ENCODE measurements at regions not wholly inside any gene's neighbourhood (a gene's known extent, or its start where the extent isn't known, plus 50 kb on each side); places are given as distances from the start of the nearest gene placed in this dataset.

DNA sequence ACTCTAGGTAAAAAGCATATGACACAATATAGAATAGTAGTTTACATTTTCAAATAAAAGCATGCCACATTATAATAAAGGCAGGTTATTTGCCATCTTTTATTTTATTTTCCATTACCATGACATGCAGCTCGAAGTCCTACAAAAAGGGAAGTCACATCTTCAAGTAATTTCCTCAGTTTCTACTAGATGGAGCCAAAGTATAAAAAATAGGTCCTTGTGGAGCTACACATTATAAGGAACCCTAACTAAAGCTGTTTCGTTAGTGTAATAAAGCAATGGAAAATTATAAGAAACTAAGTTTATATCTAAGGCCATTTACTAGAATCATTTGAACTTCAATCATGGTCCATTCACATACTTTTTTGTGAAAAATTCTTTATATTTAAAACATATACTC is 674.5 kb downstream of the KCNJ3 start:
- no peak for DNase-seq

DNA sequence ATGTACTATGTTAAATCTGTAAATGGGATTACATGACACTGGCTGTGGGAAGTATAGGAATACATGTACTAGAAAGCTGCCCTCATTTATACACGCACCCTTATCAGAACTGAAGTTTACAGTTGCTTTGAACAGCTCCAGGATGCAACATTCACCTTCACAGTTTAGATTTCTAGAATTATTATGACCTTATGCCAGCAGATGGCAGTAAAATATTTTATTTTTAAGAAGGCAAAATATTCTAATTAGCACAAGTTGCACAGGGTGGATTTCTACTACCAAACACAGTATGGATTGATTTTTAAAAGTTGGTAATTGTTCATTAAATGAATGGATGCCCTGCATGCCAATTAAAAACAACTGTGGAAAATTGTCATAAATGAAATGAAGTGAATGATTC is 670.4 kb downstream of the KCNJ3 start:
- DNase-seq = no peak

DNA sequence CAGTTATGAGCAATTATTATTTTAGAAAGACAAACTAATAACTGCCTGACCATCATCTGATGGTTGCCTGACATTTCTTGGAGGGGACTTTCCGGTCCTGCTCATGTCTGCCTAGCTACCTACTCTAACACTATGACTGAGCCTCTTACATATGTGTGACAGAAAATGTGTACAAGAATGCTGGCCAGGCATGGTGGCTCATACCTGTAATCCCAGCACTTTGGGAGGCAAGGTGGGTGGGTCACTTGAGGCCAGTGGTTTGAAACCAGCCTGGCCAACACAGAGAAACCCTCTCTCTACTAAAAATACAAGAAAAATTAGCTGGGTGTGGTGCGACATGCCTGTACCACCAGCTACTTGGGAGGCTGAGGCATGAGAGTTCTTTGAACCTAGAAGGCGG is 666.3 kb downstream of the KCNJ3 start:
- DNase-seq = no peak

DNA sequence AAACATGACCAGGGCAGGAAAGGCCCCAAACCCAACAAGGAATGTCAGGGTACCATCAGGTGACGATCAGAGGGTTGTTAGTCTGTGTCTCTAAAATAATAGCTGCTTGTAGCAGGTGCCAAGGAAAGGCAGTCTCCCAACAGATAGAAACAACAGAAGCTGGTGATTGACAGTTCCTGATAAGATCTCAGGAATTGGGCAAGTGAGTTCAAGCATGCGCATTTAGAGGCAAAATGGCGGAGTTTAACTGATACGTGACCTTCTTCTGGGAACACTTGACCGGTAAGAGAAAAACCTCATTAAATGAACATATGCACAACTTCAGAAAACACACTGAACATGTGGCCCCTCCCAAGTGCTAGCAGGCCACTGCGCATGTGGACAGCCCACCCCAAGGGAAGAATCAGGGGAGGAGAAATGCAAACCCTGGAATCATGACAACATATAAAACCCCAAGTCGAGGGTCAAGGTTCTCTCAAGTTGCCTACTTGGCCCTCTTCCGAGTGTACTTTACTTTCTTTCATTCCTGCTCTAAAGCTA is 664.9 kb downstream of the KCNJ3 start:
- DNase-seq = no peak

DNA sequence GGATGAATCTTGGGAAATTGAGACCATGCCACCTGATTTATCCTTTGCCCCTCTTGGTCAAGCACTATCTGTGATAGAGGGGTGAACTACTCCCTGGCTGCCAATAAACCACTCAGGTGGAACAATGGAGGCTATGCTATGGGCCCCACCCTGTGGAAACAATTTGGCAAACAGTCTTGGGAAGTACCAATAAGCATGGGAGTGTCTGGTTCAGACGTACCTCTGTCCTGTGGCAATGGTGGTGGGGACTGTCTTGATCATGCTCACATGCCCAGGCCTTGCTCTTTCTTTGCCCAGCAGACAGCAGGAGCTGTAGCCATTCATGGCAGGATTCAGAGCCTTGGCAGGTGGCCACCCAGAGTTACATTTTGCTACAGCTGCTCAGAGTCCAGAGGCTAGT is 658.7 kb downstream of the KCNJ3 start:
- no peak for DNase-seq

DNA sequence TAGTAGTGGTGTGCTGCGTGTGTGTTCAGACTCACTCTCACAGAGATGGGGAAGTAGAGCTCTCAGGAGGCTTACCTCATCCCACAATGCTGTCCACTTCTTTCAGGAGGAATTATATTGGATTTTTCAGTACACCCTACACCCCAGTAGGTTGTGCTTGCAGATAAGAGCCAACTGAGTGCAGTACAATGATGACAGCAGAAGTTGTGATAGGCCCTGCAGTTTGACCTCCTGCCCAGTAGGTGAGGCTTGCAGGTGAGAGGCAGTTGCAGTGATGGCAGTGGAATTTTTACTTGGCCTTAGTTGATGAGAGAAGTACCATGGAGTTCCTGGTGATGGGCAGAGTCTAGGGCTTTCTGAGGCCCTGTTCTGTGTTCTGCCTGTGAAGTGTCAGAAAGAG is 657.8 kb downstream of the KCNJ3 start:
- DNase-seq = no peak

DNA sequence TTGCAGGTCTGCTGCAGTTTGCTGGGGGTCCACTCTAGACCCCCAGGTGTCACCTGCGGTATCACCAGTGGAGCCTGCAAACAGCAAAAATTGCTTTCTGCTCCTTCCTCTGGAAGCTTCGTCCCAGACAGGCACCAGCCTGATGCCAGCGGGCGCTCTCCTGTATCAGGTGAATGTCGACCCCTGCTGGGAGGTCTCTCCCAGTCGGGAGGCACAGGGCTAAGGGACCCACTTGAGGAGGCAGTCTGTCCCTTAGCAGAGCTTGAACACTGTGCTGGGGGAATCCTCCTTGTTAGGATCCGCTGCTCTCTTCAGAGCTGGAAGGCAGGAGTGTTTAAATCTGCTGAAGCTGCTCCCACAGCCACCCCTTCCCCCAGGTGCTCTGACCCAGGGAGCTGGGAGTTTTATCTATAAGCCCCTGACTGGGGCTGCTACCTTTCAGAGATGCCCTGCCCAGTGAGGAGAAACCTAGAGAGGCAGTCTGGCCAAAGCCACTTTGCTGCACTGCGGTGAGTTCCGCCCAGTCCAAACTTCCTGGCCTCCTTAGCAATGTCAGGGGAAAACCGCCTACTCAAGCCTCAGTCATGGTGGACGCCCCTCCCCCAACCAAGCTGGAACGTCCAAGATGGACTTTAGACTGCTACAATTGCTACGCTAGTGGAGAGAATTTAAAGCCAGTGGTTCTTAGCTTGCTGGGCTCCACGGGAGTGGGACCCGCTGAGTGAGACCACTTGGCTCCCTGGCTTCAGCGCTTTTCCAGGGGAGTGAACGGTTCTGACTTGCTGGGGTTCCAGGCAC is 652.5 kb downstream of the KCNJ3 start:
- DNase-seq = no peak

DNA sequence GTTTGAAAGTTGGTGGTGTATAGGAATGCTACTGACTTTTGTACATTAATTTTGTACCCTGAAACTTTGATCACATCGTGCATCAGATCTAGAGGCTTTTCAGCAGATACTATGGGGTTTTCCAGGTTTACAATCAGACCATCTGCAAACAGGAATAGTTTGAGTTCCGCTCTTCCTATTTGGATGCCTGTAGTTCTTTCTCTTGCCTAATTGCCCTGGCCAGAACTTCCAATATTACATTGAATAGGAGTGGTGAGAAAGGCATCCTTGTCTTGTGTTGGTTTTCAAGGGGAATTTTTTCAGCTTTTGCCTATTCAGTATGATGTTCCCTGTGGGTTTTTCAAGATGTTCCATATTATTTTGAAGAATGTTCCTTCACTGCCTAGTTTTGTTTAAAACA is 633.5 kb downstream of the KCNJ3 start:
- no peak for DNase-seq

DNA sequence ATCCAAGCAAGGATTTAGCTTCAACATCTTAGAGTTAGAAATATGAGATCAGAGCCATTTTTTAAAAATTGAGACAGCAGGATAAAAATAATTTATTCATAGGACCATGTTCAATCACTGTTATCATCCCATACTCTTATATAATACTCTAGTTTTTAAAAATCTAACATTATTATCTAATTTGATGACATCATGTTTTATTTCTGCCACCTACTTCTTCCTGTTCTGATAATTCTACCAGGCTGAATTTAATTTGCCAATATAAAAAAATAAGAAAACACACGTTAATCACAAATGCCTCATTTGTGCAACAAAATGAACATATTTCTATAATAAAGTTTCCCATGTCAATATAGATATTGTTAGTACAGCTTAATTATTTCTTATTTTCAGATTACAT is 621.7 kb downstream of the KCNJ3 start:
- DNase-seq = no peak

DNA sequence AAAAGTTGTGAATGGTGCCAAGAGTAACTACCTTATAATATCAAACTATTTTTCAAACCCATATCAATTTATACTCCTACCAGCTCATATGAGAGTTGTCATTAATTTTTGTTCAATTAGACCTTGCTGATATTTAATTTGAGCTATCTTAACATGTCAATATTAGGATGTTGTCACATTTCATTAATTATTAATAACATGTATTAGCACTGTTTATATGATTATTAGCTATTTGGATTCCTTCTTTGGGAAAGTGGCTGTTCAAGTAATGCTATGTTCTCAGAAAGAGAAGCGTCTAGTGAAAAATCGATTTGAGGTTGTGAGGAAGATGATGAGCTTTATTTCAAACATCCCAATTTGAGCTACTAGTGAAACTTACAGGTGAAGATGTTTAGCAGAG is 620.2 kb downstream of the KCNJ3 start:
- no peak for DNase-seq

DNA sequence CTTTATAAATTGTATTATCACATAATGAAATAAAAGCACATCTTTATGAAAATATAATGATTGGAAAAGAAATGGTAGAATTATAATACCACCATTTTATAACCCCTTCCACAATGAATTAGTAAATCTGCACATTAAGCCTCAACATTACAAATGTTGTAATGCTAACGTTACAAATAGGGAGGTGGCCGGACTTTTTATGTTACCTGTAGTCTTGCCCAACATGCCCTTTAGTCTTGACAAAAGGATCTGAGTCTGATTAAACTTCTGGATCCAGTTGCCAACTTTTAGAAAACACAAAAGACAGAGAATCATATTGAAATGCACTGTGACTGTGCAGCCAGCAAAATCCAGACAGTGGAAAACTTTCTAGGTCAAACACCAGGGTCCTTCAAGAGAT is 617.3 kb downstream of the KCNJ3 start:
- no peak for DNase-seq

DNA sequence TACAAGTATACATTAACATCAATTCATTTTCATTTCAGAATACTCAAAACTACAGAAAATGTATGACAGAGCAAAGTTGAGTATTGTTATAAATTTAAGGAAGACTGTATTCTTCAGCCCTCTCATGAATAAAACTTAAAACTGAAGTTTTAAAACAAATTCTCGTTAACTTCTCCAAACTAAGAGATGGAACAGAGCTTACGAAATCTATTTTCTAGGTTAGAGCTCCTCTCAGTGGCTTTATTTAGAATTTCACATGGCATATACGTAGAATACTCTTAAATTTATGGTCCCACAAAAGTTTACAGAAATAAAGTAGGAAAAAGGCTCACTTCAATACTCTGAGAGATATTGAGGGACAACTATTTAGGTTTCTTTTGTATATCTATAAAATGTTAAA is 612.1 kb downstream of the KCNJ3 start:
- DNase-seq = no peak

DNA sequence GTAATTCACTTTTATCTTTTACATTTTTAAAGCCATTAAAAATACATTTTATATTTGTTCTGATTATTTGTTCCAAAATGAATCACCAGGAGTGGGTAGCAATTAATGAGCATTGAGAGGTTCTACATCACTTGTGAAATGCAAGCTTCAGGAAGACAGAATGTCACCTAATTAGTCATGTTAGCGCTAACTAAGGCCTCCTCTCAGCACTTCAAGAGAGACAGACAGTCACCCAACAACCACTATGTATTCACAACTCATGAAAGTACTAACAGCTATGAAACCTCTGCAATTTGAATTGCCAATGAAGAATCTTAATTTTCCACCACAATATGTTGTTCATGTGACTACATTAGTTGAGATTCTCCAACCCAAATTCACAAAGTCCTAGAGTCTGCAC is 611.0 kb downstream of the KCNJ3 start:
- no peak for DNase-seq

DNA sequence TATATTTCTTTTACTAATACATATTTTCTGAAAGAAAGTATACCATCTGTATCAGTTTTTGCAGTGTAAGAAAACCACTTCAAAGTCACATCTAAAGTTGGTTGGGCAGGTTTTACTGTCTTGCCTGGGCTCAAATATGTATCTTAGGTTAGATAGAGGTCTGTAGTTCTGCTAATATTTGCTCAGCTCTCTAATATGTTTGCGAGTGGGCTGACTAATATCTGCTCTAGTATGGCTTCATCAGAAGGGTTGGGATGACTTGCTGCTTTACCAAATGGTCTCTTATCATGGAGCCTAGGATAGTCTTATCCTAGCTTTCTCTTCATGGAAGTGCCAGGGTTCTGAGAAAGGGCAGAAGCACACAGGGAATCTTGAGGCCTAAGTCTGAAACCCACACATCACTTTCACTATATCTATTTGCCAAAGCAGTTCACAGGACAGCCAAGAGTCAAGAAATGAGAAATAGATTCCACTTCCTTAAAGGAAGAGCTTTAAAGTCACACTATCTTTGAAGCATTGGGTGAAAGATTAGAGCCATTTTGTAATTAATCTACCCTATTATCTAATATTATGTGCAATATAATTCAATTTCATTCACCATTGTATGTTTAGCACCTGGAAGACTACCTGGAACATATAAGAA is 610.0 kb downstream of the KCNJ3 start:
- DNase-seq = no peak

DNA sequence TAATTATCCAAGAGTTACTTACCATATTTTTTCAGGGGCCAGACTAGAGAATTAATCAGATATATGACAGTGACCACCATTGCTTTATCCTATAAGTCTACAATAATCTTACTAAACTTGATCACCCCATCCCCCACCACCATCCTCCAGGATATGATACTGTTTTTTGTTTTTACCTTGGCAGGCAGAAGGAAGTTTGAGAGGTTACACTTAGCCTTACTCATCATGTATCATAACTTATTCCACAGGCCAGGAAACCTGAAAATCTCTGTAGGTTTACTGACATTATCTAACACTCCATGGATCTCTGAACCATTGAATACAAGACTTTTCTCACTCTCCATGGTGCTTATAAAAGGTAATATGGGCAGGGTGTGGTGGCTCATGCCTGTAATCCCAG is 602.7 kb downstream of the KCNJ3 start:
- no peak for DNase-seq

DNA sequence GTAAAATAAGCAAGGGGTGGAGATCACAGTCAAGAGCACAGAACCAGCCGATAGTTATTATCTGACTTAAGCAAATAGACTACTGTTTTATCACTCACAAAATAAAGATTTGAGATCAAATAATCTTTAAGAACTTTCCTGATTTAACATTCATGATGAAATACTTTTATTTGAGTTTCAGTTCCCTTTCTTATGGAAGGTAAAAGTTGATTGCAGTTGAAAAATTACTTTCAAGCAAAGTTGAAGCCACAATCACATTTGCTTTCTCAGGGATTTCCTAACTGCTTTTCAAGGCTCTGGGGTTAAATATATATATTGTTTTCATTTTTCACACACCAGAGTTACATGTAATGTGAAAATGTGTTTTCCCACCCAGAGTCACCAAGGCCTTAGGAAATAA is 599.5 kb downstream of the KCNJ3 start:
- no peak for DNase-seq

DNA sequence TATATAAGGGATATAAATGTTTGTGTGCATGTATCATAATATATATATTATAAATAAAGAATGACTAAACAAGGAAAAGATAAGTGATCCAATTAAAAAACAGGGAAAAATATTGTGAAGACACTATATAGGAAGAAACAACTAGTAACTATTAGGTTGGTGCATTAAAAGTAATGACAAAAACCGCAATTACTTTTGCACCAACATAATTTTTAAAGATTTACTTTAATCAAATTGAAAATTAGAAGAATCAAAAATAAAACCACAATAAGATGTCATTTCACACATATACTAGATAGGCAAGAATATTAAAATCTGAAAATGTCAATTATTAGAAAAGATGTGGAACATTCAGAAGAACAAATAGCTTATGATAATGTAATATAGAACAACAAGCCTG is 595.9 kb downstream of the KCNJ3 start:
- no peak for DNase-seq

DNA sequence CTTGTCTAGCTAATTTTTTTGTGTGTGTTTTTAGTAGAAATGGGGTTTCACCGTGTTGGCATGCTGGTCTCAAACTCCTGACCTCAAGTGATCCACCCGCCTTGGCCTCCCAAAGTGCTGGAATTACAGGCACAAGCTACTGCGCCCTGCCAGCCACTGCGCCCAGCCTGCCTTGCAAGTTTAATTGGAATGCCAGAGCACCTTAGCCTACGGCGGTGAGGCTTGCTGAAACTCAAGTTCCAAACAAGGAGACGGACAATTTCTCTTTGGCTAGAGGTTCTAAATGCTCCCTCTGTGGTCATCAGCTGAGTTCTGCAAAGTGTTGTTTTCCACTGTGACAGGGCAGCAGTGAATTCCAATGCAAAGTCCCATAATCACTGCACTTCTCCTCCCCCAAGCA is 583.4 kb downstream of the KCNJ3 start:
- no peak for DNase-seq

DNA sequence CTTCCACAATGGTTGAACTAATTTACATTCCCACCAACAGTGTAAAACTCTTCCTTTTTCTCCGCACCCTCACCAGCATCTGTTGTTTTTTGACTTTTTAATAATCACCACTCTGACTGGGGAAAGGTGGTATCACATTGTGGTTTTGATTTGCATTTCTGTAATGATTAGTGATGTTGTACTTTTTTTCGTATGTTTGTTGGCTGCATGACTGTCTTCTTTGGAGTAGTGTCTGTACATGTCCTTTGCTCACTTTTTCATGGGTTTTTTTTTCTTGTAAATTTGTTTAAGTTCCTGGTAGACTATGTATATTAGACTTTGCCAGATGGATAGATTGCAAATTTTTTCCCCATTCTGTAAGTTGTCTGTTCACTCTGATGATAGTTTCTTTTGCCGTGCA is 574.8 kb downstream of the KCNJ3 start:
- DNase-seq = no peak

DNA sequence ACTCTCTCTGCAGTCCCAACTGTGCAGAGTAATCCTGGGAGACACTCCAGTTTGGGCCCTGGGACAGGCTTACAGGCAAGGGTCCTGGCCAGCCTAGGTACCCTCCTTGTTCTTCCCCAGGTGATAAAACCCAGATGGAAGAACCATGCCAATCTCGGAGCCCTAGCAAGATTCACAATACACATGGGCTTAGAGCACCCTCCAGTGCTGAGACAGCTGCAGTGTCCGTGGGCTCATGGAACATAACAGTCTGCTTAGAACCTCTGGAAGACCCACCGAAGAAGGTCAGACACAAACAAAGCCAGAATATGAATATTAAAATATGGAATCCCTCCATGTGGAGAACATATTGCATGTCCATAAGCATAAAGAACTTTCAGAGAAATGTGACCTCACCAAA is 568.1 kb downstream of the KCNJ3 start:
- no peak for DNase-seq

DNA sequence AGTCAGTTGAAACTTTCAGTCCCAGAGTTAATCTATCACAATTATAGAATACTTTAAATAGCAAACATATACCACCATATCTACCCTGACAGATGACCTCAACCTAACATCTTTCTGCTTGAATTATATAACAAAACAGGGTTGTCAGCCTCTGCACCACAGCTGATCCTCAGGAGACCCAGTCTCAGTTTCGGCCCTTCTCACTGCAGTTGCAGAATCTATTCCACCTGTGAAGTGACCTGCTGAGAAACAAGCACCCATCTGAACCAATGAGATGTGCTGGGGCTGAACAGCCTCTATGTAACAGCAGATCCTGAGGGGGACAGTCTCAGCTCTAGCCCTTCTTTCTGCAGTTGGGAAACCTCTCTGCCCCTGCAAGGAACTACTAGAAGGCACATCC is 567.6 kb downstream of the KCNJ3 start:
- no peak for DNase-seq

DNA sequence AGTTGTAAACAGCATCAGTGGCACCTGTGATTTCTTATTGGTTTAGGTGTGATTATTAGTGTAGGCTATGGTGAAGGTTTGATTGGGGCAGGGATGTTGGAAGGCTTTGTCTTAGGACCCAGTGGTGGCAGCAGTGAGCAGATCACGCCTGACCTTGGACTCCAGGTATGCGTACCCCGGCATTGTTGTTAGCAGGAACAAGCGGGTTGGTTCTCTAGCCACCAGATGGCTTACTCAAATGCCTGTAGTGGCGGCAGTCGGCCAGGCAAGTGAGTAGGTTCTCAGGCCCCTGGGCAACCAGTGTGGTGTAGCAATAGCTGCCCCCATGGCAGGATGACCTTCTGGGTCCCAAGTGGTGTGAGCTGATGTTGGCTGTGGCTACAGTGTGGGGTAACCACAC is 558.3 kb downstream of the KCNJ3 start:
- DNase-seq = no peak

DNA sequence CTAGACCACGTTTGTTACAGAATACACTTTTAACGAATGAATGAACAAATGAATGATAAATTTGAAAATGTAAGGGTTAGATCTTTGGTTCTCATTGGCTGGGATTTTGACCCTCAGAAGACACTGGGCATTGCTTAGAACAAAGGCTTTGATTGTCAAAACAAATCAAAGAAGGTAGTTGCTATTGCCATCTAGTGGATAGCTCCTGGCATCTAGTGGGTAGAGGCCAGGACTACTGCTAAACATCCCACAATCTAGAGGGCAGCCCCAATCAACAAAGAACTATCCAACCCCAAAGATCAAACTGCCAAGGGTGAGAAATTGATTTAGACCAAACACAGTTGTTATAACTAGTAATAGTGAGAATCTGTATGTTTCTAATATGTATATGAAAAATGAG is 552.3 kb downstream of the KCNJ3 start:
- DNase-seq = no peak

DNA sequence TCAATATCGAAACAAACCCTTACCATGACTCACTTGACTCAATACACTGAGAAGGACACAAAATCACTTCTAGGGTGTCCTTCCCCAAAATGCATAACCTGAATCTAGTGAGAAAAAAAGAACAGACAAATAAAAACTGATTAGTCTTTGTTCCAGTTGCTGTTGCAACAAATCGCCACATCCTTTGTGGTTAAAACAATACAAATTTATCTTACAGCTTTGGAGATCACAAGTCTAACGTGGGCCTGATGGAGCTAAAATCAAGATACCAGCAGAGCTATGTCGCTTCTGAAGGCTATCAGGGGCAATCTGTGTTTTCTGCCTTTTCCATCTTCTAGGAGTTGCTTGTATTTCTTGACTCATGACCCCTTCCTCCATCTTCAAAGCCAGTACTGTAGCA is 541.7 kb downstream of the KCNJ3 start:
- DNase-seq = no peak

DNA sequence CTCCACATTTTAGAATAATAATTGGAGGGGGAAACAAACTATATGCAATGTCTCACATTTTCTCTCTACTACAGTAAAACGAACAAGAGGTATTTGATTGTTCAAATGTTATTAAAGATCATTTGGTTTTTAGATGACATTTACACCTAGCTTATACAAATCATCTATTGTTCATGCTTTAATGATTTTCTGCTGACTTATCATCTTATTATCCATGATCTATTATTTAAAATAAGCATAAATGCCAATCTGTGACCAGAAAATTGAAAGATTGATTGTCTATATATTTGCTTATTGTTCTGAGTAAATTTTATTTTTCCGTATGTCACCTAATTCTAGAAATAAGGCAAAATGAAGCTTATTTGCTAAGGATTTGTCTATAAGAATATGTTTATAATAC is 537.2 kb downstream of the KCNJ3 start:
- no peak for DNase-seq

Data from NCI-H1092 (cell line).